Nephron progenitor cell (in vitro differentiated cells): ENCODE measurements at regions not wholly inside any gene's neighbourhood (a gene's known extent, or its start where the extent isn't known, plus 50 kb on each side); places are given as distances from the start of the nearest gene placed in this dataset.

Experiments
- DNase-seq: peaks from one replicate; pipeline ENCODE4 v3.0.0; 2021
- H3K27ac Mint-ChIP-seq: 2 replicates; pipeline ENCODE4 v1.8.0; 2021; ENCODE audit warnings: mild to moderate bottlenecking, moderate library complexity, mixed read lengths
- H3K27me3 Mint-ChIP-seq: 2 replicates; pipeline ENCODE4 v1.8.0; 2021; ENCODE audit warnings: mild to moderate bottlenecking, low read depth, mixed read lengths; ENCODE audit not compliant: poor library complexity
- H3K36me3 Mint-ChIP-seq: 2 replicates; pipeline ENCODE4 v1.8.0; 2021; ENCODE audit warnings: low read depth, mixed read lengths
- H3K4me1 Mint-ChIP-seq: 2 replicates; pipeline ENCODE4 v1.8.0; 2021; ENCODE audit warnings: mixed read lengths
- H3K4me3 Mint-ChIP-seq: 2 replicates; pipeline ENCODE4 v1.8.0; 2021; ENCODE audit warnings: mild to moderate bottlenecking, moderate library complexity, mixed read lengths
- H3K9me3 Mint-ChIP-seq: 2 replicates; pipeline ENCODE4 v1.8.0; 2021; ENCODE audit warnings: mild to moderate bottlenecking, moderate library complexity, mixed read lengths
- CTCF ChIP-seq: fragments of 200-600 bp; sonication (generic); IDR thresholded peaks from 2 replicates; pipeline ENCODE4 v1.5.0; 2021; ENCODE audit warnings: antibody characterized with exemption

GRCh38 chr18:59056706-59057492 is 82.8 kb upstream of the SEC11C start:
- no peaks in the 10 kb centered on the region for H3K9me3 Mint-ChIP-seq
- H3K36me3 Mint-ChIP-seq = no peaks in the 10 kb centered on the region
- peak; percentile 84 for DNase-seq
- no peak overlapping the region for H3K4me3 Mint-ChIP-seq
- H3K27ac Mint-ChIP-seq = peak overlapping the region; percentile 71
- TF ChIP-seq CTCF = peak; percentile 85
- peaks cover 20% of the 10 kb centered on the region for H3K27me3 Mint-ChIP-seq
- peaks cover 33% of the 10 kb centered on the region for H3K4me1 Mint-ChIP-seq

- H3K36me3 Mint-ChIP-seq = no peaks in the 10 kb centered on the region
- H3K9me3 Mint-ChIP-seq = no peaks in the 10 kb centered on the region
- H3K4me3 Mint-ChIP-seq = no peak overlapping the region
- H3K27me3 Mint-ChIP-seq = peaks cover 20% of the 10 kb centered on the region
- H3K4me1 Mint-ChIP-seq = peaks cover 33% of the 10 kb centered on the region
- DNase-seq = no peak
- TF ChIP-seq CTCF = no peak
- no peak overlapping the region for H3K27ac Mint-ChIP-seq
These were observed 82.2 kb upstream of the SEC11C start for GRCh38 chr18:59057493-59057795.

GRCh38 chr18:59057969-59058368 is 81.7 kb upstream of the SEC11C start:
- H3K36me3 Mint-ChIP-seq = no peaks in the 10 kb centered on the region
- DNase-seq = no peak
- peaks cover 31% of the 10 kb centered on the region for H3K4me1 Mint-ChIP-seq
- peaks cover 25% of the 10 kb centered on the region for H3K27me3 Mint-ChIP-seq
- H3K9me3 Mint-ChIP-seq = no peaks in the 10 kb centered on the region
- no peak overlapping the region for H3K4me3 Mint-ChIP-seq
- no peak overlapping the region for H3K27ac Mint-ChIP-seq
- no peak for TF ChIP-seq CTCF

- no peak overlapping the region for H3K27ac Mint-ChIP-seq
- TF ChIP-seq CTCF = no peak
- no peaks in the 10 kb centered on the region for H3K9me3 Mint-ChIP-seq
- peaks cover 33% of the 10 kb centered on the region for H3K4me1 Mint-ChIP-seq
- peaks cover 30% of the 10 kb centered on the region for H3K27me3 Mint-ChIP-seq
- H3K36me3 Mint-ChIP-seq = no peaks in the 10 kb centered on the region
- no peak overlapping the region for H3K4me3 Mint-ChIP-seq
- DNase-seq = no peak
These were observed 80.5 kb upstream of the SEC11C start for GRCh38 chr18:59059140-59059539.

- peaks cover 30% of the 10 kb centered on the region for H3K27me3 Mint-ChIP-seq
- H3K4me3 Mint-ChIP-seq = no peak overlapping the region
- H3K4me1 Mint-ChIP-seq = peaks cover 23% of the 10 kb centered on the region
- no peaks in the 10 kb centered on the region for H3K9me3 Mint-ChIP-seq
- H3K36me3 Mint-ChIP-seq = no peaks in the 10 kb centered on the region
- no peak for DNase-seq
- TF ChIP-seq CTCF = no peak
- no peak overlapping the region for H3K27ac Mint-ChIP-seq
These were observed 79.1 kb upstream of the SEC11C start for GRCh38 chr18:59060551-59060950.

- Mint-ChIP-seq H3K4me1 (peaks cover 11% of the 10 kb centered on the region), H3K27ac (peak overlapping the region; percentile 53), H3K36me3 (no peaks in the 10 kb centered on the region), H3K9me3 (no peaks in the 10 kb centered on the region), H3K27me3 (peaks cover 24% of the 10 kb centered on the region), H3K4me3 (no peak overlapping the region)
- no peak for DNase-seq
- no peak for TF ChIP-seq CTCF
These were observed 77.6 kb upstream of the SEC11C start for GRCh38 chr18:59061914-59062642.
